SK-N-SH (cell line): ENCODE measurements at regions not wholly inside any gene's neighbourhood (a gene's known extent, or its start where the extent isn't known, plus 50 kb on each side); places are given as distances from the start of the nearest gene placed in this dataset.

ENCODE experiments used
- CTCF ChIA-PET: fragments of 300-600, 350-600 bp; formaldehyde crosslinking; extraction: SDS; loops from one replicate; lab custom pipeline; 2021; lab: Yijun Ruan, JAX
- POLR2A ChIA-PET: fragments of 350-600 bp; sonication (Branson Sonifier 250); formaldehyde crosslinking; extraction: SDS; loops from one replicate; lab custom pipeline; 2020; ENCODE audit warnings: antibody characterized with exemption, inconsistent platforms; lab: Yijun Ruan, JAX
- DNase-seq: peaks from one replicate; pipeline ENCODE4 v3.0.0; 2012
- H2AFZ ChIP-seq: fragments of 200-600 bp; sonication (generic); 2 replicates; pipeline ENCODE4 v1.8.1; 2016; ENCODE audit warnings: antibody characterized with exemption, mild to moderate bottlenecking, low read depth
- H3F3A ChIP-seq: fragments of 200-600 bp; sonication (generic); replicated peaks from 2 replicates; pipeline ENCODE3; 2016; ENCODE audit warnings: antibody characterized with exemption, mild to moderate bottlenecking; ENCODE audit not compliant: insufficient read depth
- H3K27ac ChIP-seq, 2 experiments: fragments of 200-500 bp in 1 of 2; fragments of 200-600 bp in 1 of 2; sonication (Bioruptor generic) in 1 of 2; sonication (generic), shearing (Covaris generic) in 1 of 2; 2 replicates each; pipeline versions ENCODE4 v1.5.1 to v1.6.1; 2014 to 2016; ENCODE audit warnings: low read depth in 2 of 2, inconsistent platforms in 1 of 2, low read length in 1 of 2, mild to moderate bottlenecking in 1 of 2, mixed read lengths in 1 of 2
- H3K27me3 ChIP-seq: fragments of 200-600 bp; sonication (generic), shearing (Covaris generic); 2 replicates; pipeline ENCODE4 v1.6.1; 2016; ENCODE audit warnings: mixed run types; ENCODE audit not compliant: insufficient read depth
- H3K36me3 ChIP-seq, 2 experiments: fragments of 200-500 bp in 1 of 2; fragments of 200-600 bp in 1 of 2; sonication (Bioruptor generic) in 1 of 2; sonication (generic) in 1 of 2; replicated peaks in 1 of 2; 2 replicates each; pipeline versions ENCODE3 to v1.5.1; 2014 to 2016; ENCODE audit warnings: low read length in 1 of 2, mild to moderate bottlenecking in 1 of 2; ENCODE audit not compliant: insufficient read depth in 2 of 2, control insufficient read depth in 1 of 2
- H3K4me1 ChIP-seq, 2 experiments: fragments of 200-500 bp in 1 of 2; fragments of 200-600 bp in 1 of 2; sonication (Bioruptor generic) in 1 of 2; sonication (generic), shearing (Covaris generic) in 1 of 2; 2 replicates each; pipeline versions ENCODE4 v1.5.1 to v1.6.1; 2014 to 2016; ENCODE audit warnings: low read depth in 1 of 2, low read length in 1 of 2, mixed run types in 1 of 2; ENCODE audit not compliant: insufficient read depth in 2 of 2, control insufficient read depth in 1 of 2
- H3K4me2 ChIP-seq: fragments of 200-600 bp; sonication (generic), shearing (Covaris generic); 2 replicates; pipeline ENCODE4 v1.6.1; 2017; ENCODE audit warnings: mixed run types
- H3K4me3 ChIP-seq, 2 experiments: fragments of 200-500 bp in 1 of 2; fragments of 200-600 bp in 1 of 2; sonication (Bioruptor generic) in 1 of 2; sonication (generic), shearing (Covaris generic) in 1 of 2; 2 replicates each; pipeline versions ENCODE4 v1.5.1 to v1.8.1; 2014 to 2016; ENCODE audit warnings: low read depth in 2 of 2, inconsistent platforms in 1 of 2, low read length in 1 of 2, mild to moderate bottlenecking in 1 of 2, mixed read lengths in 1 of 2, moderate library complexity in 1 of 2
- H3K79me2 ChIP-seq: fragments of 200-600 bp; sonication (generic); 2 replicates; pipeline ENCODE4 v1.8.1; 2017; ENCODE audit warnings: mild to moderate bottlenecking; ENCODE audit not compliant: insufficient read depth
- H3K9ac ChIP-seq: fragments of 200-600 bp; sonication (generic); 2 replicates; pipeline ENCODE4 v1.6.1; 2017; ENCODE audit warnings: mixed run types
- H3K9me2 ChIP-seq: fragments of 200-600 bp; sonication (generic); 2 replicates; pipeline ENCODE4 v1.6.1; 2017; ENCODE audit warnings: mixed run types
- H3K9me3 ChIP-seq: fragments of 200-600 bp; sonication (generic); 2 replicates; pipeline ENCODE4 v1.6.1; 2017; ENCODE audit warnings: mixed run types, mild to moderate bottlenecking, moderate library complexity
- H4K20me1 ChIP-seq: fragments of 200-600 bp; sonication (generic); 2 replicates; pipeline ENCODE4 v1.6.1; 2017; ENCODE audit warnings: mild to moderate bottlenecking, mixed run types; ENCODE audit not compliant: insufficient read depth
- CHD2 ChIP-seq: fragments of 150-350 bp; IDR thresholded peaks from 2 replicates; pipeline ENCODE4 v1.6.1; 2018; ENCODE audit warnings: low read length; ENCODE audit not compliant: partially characterized antibody
- EZH2phosphoT487 ChIP-seq: fragments of 200-600 bp; sonication (generic); IDR thresholded peaks from 2 replicates; pipeline ENCODE4 v1.6.1; 2017; ENCODE audit warnings: low read depth, mixed run types, mild to moderate bottlenecking, antibody characterized with exemption, moderate library complexity, borderline replicate concordance
- FOSL2 ChIP-seq: IDR thresholded peaks from 2 replicates; pipeline ENCODE4 v1.4.0; 2012; ENCODE audit warnings: low read depth, mild to moderate bottlenecking, moderate library complexity, borderline replicate concordance
- FOXJ3 ChIP-seq: sonication (generic); formaldehyde crosslinking; IDR thresholded peaks from 2 replicates; pipeline ENCODE4 v1.5.1; 2020; ENCODE audit warnings: mild to moderate bottlenecking, missing genetic modification reagents
- FOXM1 ChIP-seq: IDR thresholded peaks from 2 replicates; pipeline ENCODE4 v1.4.0; 2012; ENCODE audit warnings: low read depth, mild to moderate bottlenecking
- GABPA ChIP-seq: IDR thresholded peaks from 2 replicates; pipeline ENCODE4 v1.4.0; 2012; ENCODE audit warnings: low read depth, mild to moderate bottlenecking
- MEF2A ChIP-seq: IDR thresholded peaks from 2 replicates; pipeline ENCODE4 v1.4.0; 2012; ENCODE audit warnings: low read depth, borderline replicate concordance
- NRF1 ChIP-seq: IDR thresholded peaks from 2 replicates; pipeline ENCODE4 v1.6.1; 2012; ENCODE audit warnings: low read depth, mild to moderate bottlenecking, low read length
- RFX5 ChIP-seq: IDR thresholded peaks from 2 replicates; pipeline ENCODE4 v1.6.1; 2012; ENCODE audit warnings: mild to moderate bottlenecking, improper control_type of control experiment, low read length
- SIN3A ChIP-seq: IDR thresholded peaks from 2 replicates; pipeline ENCODE4 v1.6.1; 2012; ENCODE audit warnings: low read depth, mild to moderate bottlenecking, low read length, moderate library complexity, borderline replicate concordance
- TAF1 ChIP-seq: IDR thresholded peaks from 2 replicates; pipeline ENCODE4 v1.6.1; 2012; ENCODE audit warnings: low read depth, mild to moderate bottlenecking, low read length, moderate library complexity, borderline replicate concordance
- TEAD4 ChIP-seq: IDR thresholded peaks from 2 replicates; pipeline ENCODE4 v1.4.0; 2012; ENCODE audit warnings: mild to moderate bottlenecking, borderline replicate concordance; ENCODE audit not compliant: insufficient read depth
- YY1 ChIP-seq: IDR thresholded peaks from 2 replicates; pipeline ENCODE4 v1.4.0; 2012; ENCODE audit warnings: low read depth, mild to moderate bottlenecking
- WGBS: methylation state at CpG from one replicate; pipeline ENCODE4 v1.1.6; 2017; ENCODE audit warnings: low lambda C conversion rate; 5-methylcytosine and 5-hydroxymethylcytosine counted together
- TF ChIP-seq, protein P1 (sequence below): fragments of 150-350 bp; IDR thresholded peaks from 2 replicates; pipeline ENCODE4 v1.6.1; 2016; ENCODE audit warnings: mild to moderate bottlenecking, low read depth, low read length
- TF ChIP-seq, protein P2 (sequence below): IDR thresholded peaks from 2 replicates; pipeline ENCODE4; 2012
- TF ChIP-seq, protein P3 (sequence below): IDR thresholded peaks from 2 replicates; pipeline ENCODE4 v1.4.0; 2012; ENCODE audit warnings: low read depth, borderline replicate concordance

DNA sequence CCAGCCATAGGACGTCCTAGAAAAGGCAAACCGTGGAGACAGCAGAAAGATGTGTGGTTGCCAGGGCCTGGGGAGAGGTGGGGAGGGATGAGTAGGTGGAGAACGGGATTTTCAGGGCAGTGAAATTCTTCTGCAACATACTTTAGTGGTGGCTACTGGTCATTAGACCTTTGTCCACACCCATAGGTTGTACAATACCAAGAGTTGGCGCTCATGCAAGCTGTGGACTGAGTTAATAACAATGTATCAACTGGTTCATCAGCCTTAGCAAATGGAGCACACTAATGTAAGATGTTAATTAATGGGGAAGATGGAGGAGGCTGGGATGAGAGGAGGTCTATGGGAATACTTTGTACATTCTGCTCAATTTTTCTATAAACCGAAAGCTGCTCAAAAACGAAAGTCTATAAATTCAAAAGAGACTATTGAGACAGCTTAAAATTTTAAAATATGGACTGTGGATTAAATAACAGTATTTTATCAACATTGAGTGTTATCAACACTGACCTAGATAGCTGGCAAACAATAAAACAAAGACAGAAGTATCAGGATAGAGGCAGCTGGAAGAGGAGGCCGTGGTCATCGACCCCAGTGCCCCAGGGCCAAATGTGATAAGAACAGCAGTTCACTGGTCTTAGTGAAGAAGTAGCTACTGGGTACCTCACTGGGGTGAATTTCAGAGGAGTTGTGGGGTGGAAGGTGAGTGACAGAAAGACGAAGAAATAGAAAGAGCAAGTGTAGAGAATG, 90.9 kb downstream of the SYNE3 start:
- no peak for TF ChIP-seq NRF1
- no peak for TF ChIP-seq FOXM1
- no peak for TF ChIP-seq FOSL2
- no peak for TF ChIP-seq GABPA
- TF ChIP-seq, protein P1, sequence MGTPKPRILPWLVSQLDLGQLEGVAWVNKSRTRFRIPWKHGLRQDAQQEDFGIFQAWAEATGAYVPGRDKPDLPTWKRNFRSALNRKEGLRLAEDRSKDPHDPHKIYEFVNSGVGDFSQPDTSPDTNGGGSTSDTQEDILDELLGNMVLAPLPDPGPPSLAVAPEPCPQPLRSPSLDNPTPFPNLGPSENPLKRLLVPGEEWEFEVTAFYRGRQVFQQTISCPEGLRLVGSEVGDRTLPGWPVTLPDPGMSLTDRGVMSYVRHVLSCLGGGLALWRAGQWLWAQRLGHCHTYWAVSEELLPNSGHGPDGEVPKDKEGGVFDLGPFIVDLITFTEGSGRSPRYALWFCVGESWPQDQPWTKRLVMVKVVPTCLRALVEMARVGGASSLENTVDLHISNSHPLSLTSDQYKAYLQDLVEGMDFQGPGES, result no peak
- TF ChIP-seq SIN3A, result no peak
- ChIA-PET CTCF (interaction anchor here (1.4 to 1.9 kb wide), 2 partner anchors 17 to 64 kb away, joined by 4 to 6 read pairs; no protein-coding TSS in a partner anchor), POLR2A (no interaction called here)
- Histone ChIP-seq H3K27me3 (no peaks in the 10 kb centered on the region), H4K20me1 (no peaks in the 10 kb centered on the region), H3K36me3 (no peaks in the 10 kb centered on the region), H2AFZ (no peak overlapping the region), H3K9me3 (no peaks in the 10 kb centered on the region), H3F3A (no peaks in the 10 kb centered on the region), H3K4me3 (no peak overlapping the region), H3K9ac (no peak overlapping the region), H3K79me2 (no peaks in the 10 kb centered on the region), H3K27ac (no peak overlapping the region), H3K4me2 (no peak overlapping the region), H3K4me1 (peaks cover 0 to 11% of the 10 kb centered on the region in 2 experiments; a peak in 1 of 4 replicates), H3K9me2 (no peaks in the 10 kb centered on the region)
- WGBS, result 78% methylated on average over 9 of the region's 9 CpGs
- no peak for DNase-seq

DNA sequence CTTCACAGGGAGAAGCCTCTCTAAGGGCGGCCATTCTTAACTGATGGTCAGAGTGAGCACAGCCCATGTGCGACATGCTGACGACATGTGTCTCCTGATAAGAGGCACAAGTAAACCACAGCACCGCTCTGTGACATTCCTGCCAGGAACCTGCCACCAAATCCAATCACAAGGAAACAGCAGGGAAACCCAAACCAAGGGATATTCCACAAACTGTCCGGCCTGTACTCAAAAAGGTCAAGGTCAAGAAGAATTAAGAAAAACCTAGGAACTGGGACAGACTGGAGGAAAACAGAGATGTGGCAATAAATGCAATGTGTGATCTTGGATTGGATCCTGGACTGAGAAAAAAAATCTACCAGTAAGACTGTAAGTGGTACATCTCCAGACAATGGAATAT, 91.9 kb downstream of the SYNE3 start:
- H3K79me2 ChIP-seq, result no peaks in the 10 kb centered on the region
- ChIA-PET CTCF (interaction anchor here (1.9 kb wide), 1 partner anchor 18 kb away, joined by 6 read pairs; no protein-coding TSS in a partner anchor), POLR2A (no interaction called here)
- H3K4me1 ChIP-seq, result peaks cover 0 to 11% of the 10 kb centered on the region in 2 experiments; a peak in 1 of 4 replicates
- H3K27ac ChIP-seq, result no peak overlapping the region
- H3K9ac ChIP-seq, result no peak overlapping the region
- DNase-seq, result no peak
- no peaks in the 10 kb centered on the region for H4K20me1 ChIP-seq
- H3K27me3 ChIP-seq, result no peaks in the 10 kb centered on the region
- H2AFZ ChIP-seq, result no peak overlapping the region
- H3K36me3 ChIP-seq, result no peaks in the 10 kb centered on the region
- H3K9me3 ChIP-seq, result no peaks in the 10 kb centered on the region
- H3F3A ChIP-seq, result no peaks in the 10 kb centered on the region
- TF ChIP-seq TEAD4, result no peak
- TF ChIP-seq MEF2A, result no peak
- TF ChIP-seq SIN3A, result no peak
- TF ChIP-seq EZH2phosphoT487, result no peak
- H3K9me2 ChIP-seq, result no peaks in the 10 kb centered on the region
- WGBS, result 96% methylated on average over 5 of the region's 5 CpGs
- no peak overlapping the region for H3K4me2 ChIP-seq
- no peak overlapping the region for H3K4me3 ChIP-seq

DNA sequence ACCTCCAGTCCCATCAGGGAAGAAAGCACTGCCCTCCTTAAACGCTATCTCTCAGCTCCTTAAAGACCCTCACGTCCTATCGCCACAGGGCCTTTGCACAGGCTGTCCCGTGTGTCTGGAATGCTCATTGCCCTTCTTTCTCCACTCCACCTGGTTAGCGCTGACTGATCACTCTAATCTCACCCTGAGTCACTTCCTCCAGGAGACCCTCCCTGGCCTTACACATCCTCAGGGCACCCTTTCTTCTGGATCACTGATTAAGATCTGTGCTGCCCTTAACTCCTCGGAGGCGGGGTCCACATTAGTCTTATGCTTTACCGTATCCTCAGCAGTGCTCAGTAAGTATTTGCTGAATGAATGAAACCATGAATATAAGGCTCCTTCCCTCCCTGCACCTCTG, 94.7 kb downstream of the SYNE3 start:
- Histone ChIP-seq H3K27ac (no peak overlapping the region), H3K79me2 (no peaks in the 10 kb centered on the region), H4K20me1 (no peaks in the 10 kb centered on the region), H3K36me3 (no peaks in the 10 kb centered on the region), H3K4me2 (no peak overlapping the region), H3K9me3 (no peaks in the 10 kb centered on the region), H3K4me1 (peaks cover 0 to 2% of the 10 kb centered on the region in 2 experiments; a peak in 1 of 4 replicates), H3K9ac (no peak overlapping the region), H3F3A (no peaks in the 10 kb centered on the region), H3K27me3 (no peaks in the 10 kb centered on the region), H2AFZ (no peak overlapping the region), H3K9me2 (no peaks in the 10 kb centered on the region), H3K4me3 (no peak overlapping the region)
- CTCF ChIA-PET, result interaction anchor here (2.0 to 2.5 kb wide), 2 partner anchors 9 to 10 kb away, joined by 6 read pairs; no protein-coding TSS in a partner anchor
- DNase-seq, result no peak
- WGBS, result 87% methylated on average over 8 of the region's 8 CpGs
- POLR2A ChIA-PET, result no interaction called here
- TF ChIP-seq FOXJ3 (no peak), CHD2 (no peak), MEF2A (no peak), EZH2phosphoT487 (no peak), TAF1 (no peak), SIN3A (no peak), YY1 (no peak), RFX5 (no peak)
- TF ChIP-seq, protein P2, sequence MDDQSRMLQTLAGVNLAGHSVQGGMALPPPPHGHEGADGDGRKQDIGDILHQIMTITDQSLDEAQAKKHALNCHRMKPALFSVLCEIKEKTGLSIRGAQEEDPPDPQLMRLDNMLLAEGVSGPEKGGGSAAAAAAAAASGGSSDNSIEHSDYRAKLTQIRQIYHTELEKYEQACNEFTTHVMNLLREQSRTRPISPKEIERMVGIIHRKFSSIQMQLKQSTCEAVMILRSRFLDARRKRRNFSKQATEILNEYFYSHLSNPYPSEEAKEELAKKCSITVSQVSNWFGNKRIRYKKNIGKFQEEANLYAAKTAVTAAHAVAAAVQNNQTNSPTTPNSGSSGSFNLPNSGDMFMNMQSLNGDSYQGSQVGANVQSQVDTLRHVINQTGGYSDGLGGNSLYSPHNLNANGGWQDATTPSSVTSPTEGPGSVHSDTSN, result no peak
- TF ChIP-seq, protein P3, sequence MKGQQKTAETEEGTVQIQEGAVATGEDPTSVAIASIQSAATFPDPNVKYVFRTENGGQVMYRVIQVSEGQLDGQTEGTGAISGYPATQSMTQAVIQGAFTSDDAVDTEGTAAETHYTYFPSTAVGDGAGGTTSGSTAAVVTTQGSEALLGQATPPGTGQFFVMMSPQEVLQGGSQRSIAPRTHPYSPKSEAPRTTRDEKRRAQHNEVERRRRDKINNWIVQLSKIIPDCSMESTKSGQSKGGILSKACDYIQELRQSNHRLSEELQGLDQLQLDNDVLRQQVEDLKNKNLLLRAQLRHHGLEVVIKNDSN, result no peak
- TF ChIP-seq, protein P1, result no peak
